CD1c-positive myeloid dendritic cell (primary cell): ENCODE measurements at regions not wholly inside any gene's neighbourhood (a gene's known extent, or its start where the extent isn't known, plus 50 kb on each side); places are given as distances from the start of the nearest gene placed in this dataset.

ENCODE experiments used
- DNase-seq: peaks from one replicate; pipeline ENCODE4 v3.0.0-alpha.2; 2016; ENCODE audit errors: extremely low spot score

- DNase-seq: no peak
These were observed 192.5 kb upstream of the ECI2 start for GRCh38 chr6:4327841-4328240.

- DNase-seq: no peak
These were observed 189.4 kb upstream of the ECI2 start for GRCh38 chr6:4324746-4325145.

- peak; percentile 21 for DNase-seq
These were observed 187.9 kb upstream of the ECI2 start for GRCh38 chr6:4323322-4323721.

- DNase-seq: peak; percentile 34
These were observed 187.5 kb upstream of the ECI2 start for GRCh38 chr6:4322846-4323309.

- DNase-seq: no peak
These were observed 186.9 kb upstream of the ECI2 start for GRCh38 chr6:4322134-4322845.

- DNase-seq: no peak
These were observed 185.5 kb upstream of the ECI2 start for GRCh38 chr6:4320860-4321259.

- peak; percentile 61 for DNase-seq
These were observed 184.8 kb upstream of the ECI2 start for GRCh38 chr6:4319981-4320683.

- peak; percentile 39 for DNase-seq
These were observed 182.9 kb upstream of the ECI2 start for GRCh38 chr6:4318321-4318720.

GRCh38 chr6:4316867-4317400 lies 181.6 kb upstream of the ECI2 start:
- DNase-seq: peak; percentile 90

- DNase-seq: no peak
These were observed 178.9 kb upstream of the ECI2 start for GRCh38 chr6:4314201-4314707.

- peak; percentile 42 for DNase-seq
These were observed 177.8 kb upstream of the ECI2 start for GRCh38 chr6:4313044-4313686.

GRCh38 chr6:4311976-4312860 lies 176.8 kb upstream of the ECI2 start:
- DNase-seq: no peak

- DNase-seq: no peak
These were observed 174.2 kb upstream of the ECI2 start for GRCh38 chr6:4309540-4309939.

GRCh38 chr6:4308364-4308763 lies 173.0 kb upstream of the ECI2 start:
- DNase-seq: no peak

- peak; percentile 53 for DNase-seq
These were observed 169.6 kb upstream of the ECI2 start for GRCh38 chr6:4304927-4305455.

- peak; percentile 73 for DNase-seq
These were observed 168.3 kb upstream of the ECI2 start for GRCh38 chr6:4303638-4304037.

GRCh38 chr6:4302524-4302923 lies 167.1 kb upstream of the ECI2 start:
- no peak for DNase-seq

GRCh38 chr6:4301871-4302270 lies 166.5 kb upstream of the ECI2 start:
- DNase-seq: peak; percentile 44

GRCh38 chr6:4300917-4301316 lies 165.5 kb upstream of the ECI2 start:
- DNase-seq: no peak

GRCh38 chr6:4299476-4299875 lies 164.1 kb upstream of the ECI2 start:
- no peak for DNase-seq

GRCh38 chr6:4297348-4297747 lies 162.0 kb upstream of the ECI2 start:
- no peak for DNase-seq
